Small intestine (tissue), 7 donors: ENCODE measurements at regions not wholly inside any gene's neighbourhood (a gene's known extent, or its start where the extent isn't known, plus 50 kb on each side); places are given as distances from the start of the nearest gene placed in this dataset.

Source experiments
- DNase-seq, 2 donors: peaks; one replicate each; pipeline versions ENCODE4 v3.0.0 to v3.0.0-alpha.2; 2013
- FAIRE-seq: peaks from 2 replicates; lab custom pipeline; 2012; peaks lifted over from hg19 to GRCh38; lab: Jason Lieb, UNC
- H3K27ac ChIP-seq, 3 donors: one replicate each; pipeline ENCODE4 v1.5.1; 2013; ENCODE audit warnings: low read length in 2 of 3, mild to moderate bottlenecking in 2 of 3, control low read depth in 1 of 3, inconsistent platforms in 1 of 3, low read depth in 1 of 3, moderate library complexity in 1 of 3
- H3K27me3 ChIP-seq, 3 donors: one replicate each; pipeline ENCODE4 v1.6.1; 2013; ENCODE audit warnings: low read length in 3 of 3, inconsistent platforms in 1 of 3; ENCODE audit not compliant: control insufficient read depth in 3 of 3, insufficient read depth in 3 of 3
- H3K36me3 ChIP-seq, 3 donors: one replicate each; pipeline ENCODE4 v1.6.1; 2013; ENCODE audit warnings: low read length in 3 of 3, inconsistent platforms in 1 of 3, low read depth in 1 of 3, mild to moderate bottlenecking in 1 of 3, moderate library complexity in 1 of 3; ENCODE audit not compliant: control insufficient read depth in 3 of 3, insufficient read depth in 2 of 3
- H3K4me1 ChIP-seq, 3 donors: one replicate each; pipeline ENCODE4 v1.6.1; 2013; ENCODE audit warnings: low read length in 2 of 3, inconsistent platforms in 1 of 3, low read depth in 1 of 3, mild to moderate bottlenecking in 1 of 3, moderate library complexity in 1 of 3; ENCODE audit not compliant: control insufficient read depth in 3 of 3, insufficient read depth in 2 of 3
- H3K4me3 ChIP-seq, 3 donors: one replicate each; pipeline ENCODE4 v1.5.1; 2013; ENCODE audit warnings: low read length in 3 of 3, control low read depth in 1 of 3, inconsistent platforms in 1 of 3, low read depth in 1 of 3, mild to moderate bottlenecking in 1 of 3, moderate library complexity in 1 of 3
- H3K9me3 ChIP-seq, 2 donors: one replicate each; pipeline ENCODE4 v1.6.1; 2013; ENCODE audit warnings: low read depth in 1 of 2, low read length in 1 of 2; ENCODE audit not compliant: control insufficient read depth in 2 of 2, insufficient read depth in 1 of 2
- WGBS, 3 donors: extraction: QIAGEN DNeasy Blood & Tissue Kit; methylation state at CpG; one replicate each; pipeline ENCODE4 v1.1.7; 2013; 5-methylcytosine and 5-hydroxymethylcytosine counted together
- donor health status: healthy with polysubstance abuse.
- donor health status: control.
- donor health status: control.
- donor health status: Bipolar disorder and iron deficiency.
- donor health status: healthy.

- WGBS, 3 donors = 67 to 83% (median 82%) methylated on average over 14 of the region's 14 CpGs
- Histone ChIP-seq H3K4me3 (peak overlapping the region in 1 of 3 donors; percentile 25), H3K27ac (no peak overlapping the region), H3K4me1 (no peaks in the 10 kb centered on the region), H3K27me3 (no peaks in the 10 kb centered on the region), H3K36me3 (no peaks in the 10 kb centered on the region), H3K9me3 (peaks cover 0 to 2% of the 10 kb centered on the region in 2 donors)
- DNase-seq = peak in 1 of 2 donors; percentile 6
- FAIRE-seq = no peak
Observed at GRCh38 chr2:190119257-190119656, 56.7 kb upstream of the MSTN start.

DNA sequence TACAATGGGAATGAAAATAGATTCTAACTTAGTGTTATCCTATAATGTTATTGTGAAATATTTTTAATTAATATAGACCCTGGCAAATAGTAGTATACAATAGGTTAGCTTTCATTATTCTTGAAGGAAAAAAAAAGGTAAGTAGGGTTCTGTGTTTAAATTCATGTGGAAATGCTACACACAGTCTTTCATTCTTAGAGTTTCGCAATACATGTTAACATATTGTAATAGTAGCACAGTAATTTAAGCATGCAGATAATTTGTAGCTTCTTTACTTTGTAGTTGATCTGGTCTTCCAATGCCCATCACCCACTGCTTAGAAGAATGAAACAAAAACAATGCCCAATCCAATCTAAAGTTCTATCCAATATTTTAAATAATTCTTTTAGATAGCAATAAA lies 54.8 kb upstream of the MSTN start:
- no peak for FAIRE-seq
- Histone ChIP-seq H3K27me3 (no peaks in the 10 kb centered on the region), H3K36me3 (no peaks in the 10 kb centered on the region), H3K4me3 (no peak overlapping the region), H3K9me3 (peaks cover 0 to 2% of the 10 kb centered on the region in 2 donors), H3K4me1 (no peaks in the 10 kb centered on the region), H3K27ac (no peak overlapping the region)
- WGBS, 3 donors = 95 to 100% (median 96%) methylated on average over 1 of the region's 1 CpG
- DNase-seq = no peak

GRCh38 chr2:190113000-190113399 lies 50.5 kb upstream of the MSTN start:
- no peaks in the 10 kb centered on the region for H3K27me3 ChIP-seq
- H3K36me3 ChIP-seq = no peaks in the 10 kb centered on the region
- H3K4me3 ChIP-seq = no peak overlapping the region
- H3K27ac ChIP-seq = no peak overlapping the region
- H3K9me3 ChIP-seq = peaks cover 0 to 2% of the 10 kb centered on the region in 2 donors
- no peaks in the 10 kb centered on the region for H3K4me1 ChIP-seq
- DNase-seq = no peak
- FAIRE-seq = no peak
- WGBS, 3 donors = 86 to 92% (median 86%) methylated on average over 2 of the region's 2 CpGs
